MM.1S (cell line): ENCODE measurements at regions not wholly inside any gene's neighbourhood (a gene's known extent, or its start where the extent isn't known, plus 50 kb on each side); places are given as distances from the start of the nearest gene placed in this dataset.

ENCODE experiments used
- DNase-seq: peaks from one replicate; pipeline ENCODE4 v3.0.0-alpha.2; 2015
- H2AFZ ChIP-seq: fragments of 300-600 bp; sonication (generic); 2 replicates; pipeline ENCODE4 v1.6.0; 2016; ENCODE audit warnings: antibody characterized with exemption, low read length
- H3F3A ChIP-seq: fragments of 300-600 bp; sonication (generic); 2 replicates; pipeline ENCODE4 v1.6.1; 2016; ENCODE audit warnings: mild to moderate bottlenecking, antibody characterized with exemption, low read length, moderate library complexity, mixed read lengths; ENCODE audit not compliant: insufficient read depth
- H3K27ac ChIP-seq: fragments of 300-600 bp; sonication (generic); 2 replicates; pipeline ENCODE4 v1.5.1; 2016; ENCODE audit warnings: mild to moderate bottlenecking, low read length
- H3K27me3 ChIP-seq: fragments of 300-600 bp; sonication (generic); replicated peaks from 2 replicates; pipeline ENCODE4 v1.6.0; 2016; ENCODE audit warnings: low read length; ENCODE audit not compliant: insufficient read depth
- H3K36me3 ChIP-seq: fragments of 300-600 bp; sonication (generic); replicated peaks from 2 replicates; pipeline ENCODE4 v1.6.1; 2016; ENCODE audit warnings: mild to moderate bottlenecking, low read length, mixed read lengths; ENCODE audit not compliant: insufficient read depth
- H3K4me1 ChIP-seq: fragments of 300-600 bp; sonication (generic); 2 replicates; pipeline ENCODE4 v1.6.1; 2016; ENCODE audit warnings: low read length, mixed read lengths
- H3K4me2 ChIP-seq: fragments of 300-600 bp; sonication (generic); 2 replicates; pipeline ENCODE4 v1.6.0; 2016; ENCODE audit warnings: low read depth, low read length
- H3K4me3 ChIP-seq: fragments of 300-600 bp; sonication (generic); 2 replicates; pipeline ENCODE4 v1.5.1; 2016; ENCODE audit warnings: low read length, mixed read lengths
- H3K79me2 ChIP-seq: fragments of 300-600 bp; sonication (generic); 2 replicates; pipeline ENCODE4 v1.6.1; 2016; ENCODE audit warnings: mixed run types, low read length, mixed read lengths
- H3K9ac ChIP-seq: fragments of 300-600 bp; sonication (generic); 2 replicates; pipeline ENCODE4 v1.6.1; 2016; ENCODE audit warnings: low read length, mixed read lengths
- H3K9me2 ChIP-seq: fragments of 300-600 bp; sonication (generic); replicated peaks from 2 replicates; pipeline ENCODE4 v1.6.1; 2016; ENCODE audit warnings: mild to moderate bottlenecking, low read length, mixed read lengths; ENCODE audit not compliant: insufficient read depth
- H3K9me3 ChIP-seq: fragments of 300-600 bp; sonication (generic); replicated peaks from 2 replicates; pipeline ENCODE4 v1.6.1; 2016; ENCODE audit warnings: mild to moderate bottlenecking, low read length, mixed read lengths; ENCODE audit not compliant: insufficient read depth
- H4K20me1 ChIP-seq: fragments of 300-600 bp; sonication (generic); 2 replicates; pipeline ENCODE4 v1.6.1; 2016; ENCODE audit warnings: mild to moderate bottlenecking, low read length, moderate library complexity, mixed read lengths; ENCODE audit not compliant: insufficient read depth
- EZH2 ChIP-seq: fragments of 300-600 bp; sonication (generic); optimal IDR thresholded peaks from 2 replicates; pipeline ENCODE3; 2017; ENCODE audit warnings: low read depth, mild to moderate bottlenecking, antibody characterized with exemption, low read length, mixed read lengths
- EZH2phosphoT487 ChIP-seq: fragments of 300-600 bp; sonication (generic); IDR thresholded peaks from 2 replicates; pipeline ENCODE4 v1.6.1; 2018; ENCODE audit warnings: antibody characterized with exemption, low read length
- TF ChIP-seq, protein P1 (sequence below): fragments of 300-600 bp; sonication (generic); IDR thresholded peaks from 2 replicates; pipeline ENCODE4 v1.5.1; 2016; ENCODE audit warnings: antibody characterized with exemption, low read length, mixed read lengths

DNA sequence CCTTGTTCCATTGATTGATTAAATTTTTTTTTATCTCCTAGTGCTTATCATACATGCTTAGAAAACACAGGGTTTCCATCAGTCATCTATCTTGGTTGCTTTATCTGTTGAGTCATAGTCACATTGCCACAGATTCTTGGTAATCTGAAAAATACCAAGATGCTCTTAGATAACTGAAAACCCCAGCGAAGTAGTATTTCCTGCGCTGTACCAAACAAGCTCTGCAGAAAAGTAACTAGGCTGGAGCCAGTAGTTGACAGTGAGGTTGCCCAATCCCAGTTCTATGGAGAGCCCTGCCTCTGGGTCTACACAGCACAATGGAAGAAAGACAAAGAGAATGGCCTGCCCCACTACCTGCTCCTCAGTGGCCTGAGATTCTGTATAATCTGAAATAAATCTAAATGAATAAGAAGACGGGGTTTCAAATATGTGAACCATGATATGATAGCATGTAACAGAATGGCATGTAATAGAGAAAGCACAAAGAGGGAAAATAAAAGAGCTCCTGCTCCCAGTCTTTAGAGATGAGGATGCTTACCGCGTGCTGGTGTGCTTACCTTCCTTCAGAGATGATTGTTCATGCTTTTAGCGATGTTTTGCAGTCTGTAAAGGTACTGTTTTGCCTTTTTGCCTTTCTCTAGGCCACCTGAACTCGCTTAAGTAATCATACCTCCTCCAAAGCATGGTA lies 55.3 kb upstream of the RAPGEF2 start:
- no peak overlapping the region for H3K9ac ChIP-seq
- H3K36me3 ChIP-seq = no peaks in the 10 kb centered on the region
- H3K27ac ChIP-seq = no peak overlapping the region
- H3K4me1 ChIP-seq = peaks cover 33% of the 10 kb centered on the region
- H3K79me2 ChIP-seq = no peaks in the 10 kb centered on the region
- no peak overlapping the region for H3K4me2 ChIP-seq
- H3K4me3 ChIP-seq = no peak overlapping the region
- H4K20me1 ChIP-seq = no peaks in the 10 kb centered on the region
- H3F3A ChIP-seq = peaks cover 18% of the 10 kb centered on the region
- H3K9me3 ChIP-seq = no peaks in the 10 kb centered on the region
- H3K27me3 ChIP-seq = peaks cover 26% of the 10 kb centered on the region
- TF ChIP-seq EZH2phosphoT487 (no peak), EZH2 (no peak)
- TF ChIP-seq, protein P1, sequence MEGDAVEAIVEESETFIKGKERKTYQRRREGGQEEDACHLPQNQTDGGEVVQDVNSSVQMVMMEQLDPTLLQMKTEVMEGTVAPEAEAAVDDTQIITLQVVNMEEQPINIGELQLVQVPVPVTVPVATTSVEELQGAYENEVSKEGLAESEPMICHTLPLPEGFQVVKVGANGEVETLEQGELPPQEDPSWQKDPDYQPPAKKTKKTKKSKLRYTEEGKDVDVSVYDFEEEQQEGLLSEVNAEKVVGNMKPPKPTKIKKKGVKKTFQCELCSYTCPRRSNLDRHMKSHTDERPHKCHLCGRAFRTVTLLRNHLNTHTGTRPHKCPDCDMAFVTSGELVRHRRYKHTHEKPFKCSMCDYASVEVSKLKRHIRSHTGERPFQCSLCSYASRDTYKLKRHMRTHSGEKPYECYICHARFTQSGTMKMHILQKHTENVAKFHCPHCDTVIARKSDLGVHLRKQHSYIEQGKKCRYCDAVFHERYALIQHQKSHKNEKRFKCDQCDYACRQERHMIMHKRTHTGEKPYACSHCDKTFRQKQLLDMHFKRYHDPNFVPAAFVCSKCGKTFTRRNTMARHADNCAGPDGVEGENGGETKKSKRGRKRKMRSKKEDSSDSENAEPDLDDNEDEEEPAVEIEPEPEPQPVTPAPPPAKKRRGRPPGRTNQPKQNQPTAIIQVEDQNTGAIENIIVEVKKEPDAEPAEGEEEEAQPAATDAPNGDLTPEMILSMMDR = no peak
- H3K9me2 ChIP-seq = no peaks in the 10 kb centered on the region
- no peak for DNase-seq
- no peak overlapping the region for H2AFZ ChIP-seq

- no peak overlapping the region for H3K27ac ChIP-seq
- no peaks in the 10 kb centered on the region for H4K20me1 ChIP-seq
- no peaks in the 10 kb centered on the region for H3K9me3 ChIP-seq
- H3K36me3 ChIP-seq = no peaks in the 10 kb centered on the region
- no peak overlapping the region for H3K4me2 ChIP-seq
- H2AFZ ChIP-seq = no peak overlapping the region
- no peaks in the 10 kb centered on the region for H3K9me2 ChIP-seq
- TF ChIP-seq EZH2phosphoT487 (no peak), EZH2 (no peak)
- TF ChIP-seq, protein P1 = no peak
- H3F3A ChIP-seq = peaks cover 18% of the 10 kb centered on the region
- H3K4me3 ChIP-seq = no peak overlapping the region
- H3K27me3 ChIP-seq = peaks cover 28% of the 10 kb centered on the region
- peaks cover 33% of the 10 kb centered on the region for H3K4me1 ChIP-seq
- DNase-seq = no peak
- H3K79me2 ChIP-seq = no peaks in the 10 kb centered on the region
- no peak overlapping the region for H3K9ac ChIP-seq
These were observed 54.6 kb upstream of the RAPGEF2 start for GRCh38 chr4:159048166-159048886.

DNA sequence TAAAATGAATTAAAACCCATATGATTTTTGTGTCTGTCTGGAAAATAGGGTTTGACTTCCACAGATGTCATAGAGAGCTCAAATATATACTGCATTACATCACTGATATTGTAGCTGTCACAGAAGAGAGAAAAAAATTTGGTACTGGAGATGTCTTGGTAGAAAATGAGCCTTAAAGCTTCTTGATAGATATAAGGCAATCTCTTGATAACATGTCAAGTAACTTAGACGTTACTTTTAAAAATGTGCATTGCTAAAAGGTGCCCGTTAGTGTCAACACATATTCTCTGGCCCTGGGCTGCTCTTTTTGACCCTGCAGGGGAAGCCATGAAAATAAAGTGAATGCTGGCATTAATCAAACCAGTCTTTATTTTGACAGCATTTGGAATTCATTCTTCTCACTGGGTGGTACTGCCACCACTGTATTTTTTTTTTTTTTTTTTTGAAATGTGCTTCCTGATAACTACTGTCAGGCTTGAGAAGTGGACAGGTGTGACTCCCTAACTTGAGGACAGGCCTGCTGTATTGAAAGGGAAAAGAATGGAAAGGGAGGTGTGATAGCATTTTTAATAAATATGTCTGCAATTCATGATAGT lies 53.0 kb upstream of the RAPGEF2 start:
- Histone ChIP-seq H3K9ac (no peak overlapping the region), H3K27me3 (peaks cover 38% of the 10 kb centered on the region), H3K4me2 (no peak overlapping the region), H3K4me1 (peaks cover 33% of the 10 kb centered on the region), H3K9me3 (no peaks in the 10 kb centered on the region), H4K20me1 (no peaks in the 10 kb centered on the region), H3K36me3 (no peaks in the 10 kb centered on the region), H2AFZ (no peak overlapping the region), H3K9me2 (no peaks in the 10 kb centered on the region), H3K4me3 (no peak overlapping the region), H3K79me2 (no peaks in the 10 kb centered on the region), H3F3A (peaks cover 18% of the 10 kb centered on the region), H3K27ac (no peak overlapping the region)
- TF ChIP-seq, protein P1 = no peak
- no peak for TF ChIP-seq EZH2
- no peak for TF ChIP-seq EZH2phosphoT487
- no peak for DNase-seq
